ENCODE measurements at regions not wholly inside any gene's neighbourhood (a gene's known extent, or its start where the extent isn't known, plus 50 kb on each side); places are given as distances from the start of the nearest gene placed in this dataset.

DNA sequence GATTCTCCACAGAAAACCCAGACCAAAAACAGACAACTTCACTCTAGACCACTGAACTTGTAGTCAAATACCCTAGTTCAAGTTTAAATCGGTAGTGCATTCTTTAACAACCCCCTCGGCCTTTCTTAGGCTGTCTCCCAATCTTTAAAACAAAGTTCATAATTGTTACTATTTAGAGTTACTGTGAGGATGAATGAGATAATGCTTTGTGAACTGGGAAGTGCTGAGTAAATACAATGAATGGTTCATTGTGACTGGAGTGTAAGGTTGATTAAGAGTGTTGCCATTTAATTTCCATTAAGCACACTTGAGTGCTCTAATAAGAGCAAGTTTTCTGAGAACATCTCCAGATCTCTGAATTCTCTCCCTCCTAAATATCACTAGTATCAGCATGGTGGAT is 228.8 kb upstream of the PIK3R1 start:
- no peaks in the 10 kb centered on the region for H3K79me2 ChIP-seq (ENCODE audit: insufficient read depth, low read length)

DNA sequence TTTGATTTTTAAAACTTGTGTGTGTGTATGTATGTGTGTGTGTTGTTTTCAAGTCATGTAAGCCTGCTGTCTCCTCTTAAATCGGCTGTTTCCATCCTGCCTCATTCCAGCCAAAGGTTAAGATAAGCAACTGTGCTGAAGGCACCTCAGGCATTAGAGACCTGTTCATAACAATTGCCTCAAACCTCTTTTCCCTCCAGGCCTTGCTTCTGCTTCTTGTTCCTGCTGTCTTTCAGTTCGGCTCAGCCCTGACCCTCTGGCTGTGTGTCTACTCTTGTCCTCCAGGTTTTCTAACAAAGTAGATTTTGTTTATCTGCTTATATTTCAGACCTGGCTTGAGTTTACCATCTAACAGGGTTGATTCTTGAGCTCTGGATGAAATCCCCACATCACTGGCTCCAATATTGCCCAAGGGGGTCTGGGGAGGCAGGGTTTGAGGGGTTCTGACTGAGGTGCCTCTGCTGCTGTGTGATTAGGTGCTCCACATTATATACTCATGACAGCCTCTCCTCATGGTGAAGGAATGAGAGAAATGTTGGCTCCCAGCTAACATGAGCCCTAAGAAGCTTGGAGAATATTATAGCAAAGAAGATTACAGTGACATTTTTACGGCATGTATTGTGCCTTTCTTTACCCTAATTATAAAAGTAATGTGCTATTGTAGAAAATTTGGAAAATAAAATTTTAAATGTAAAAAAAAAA is 229.7 kb upstream of the PIK3R1 start:
- TF ChIP-seq EZH2phosphoT487 (conservative IDR thresholded peaks at IDR 0.05; ENCODE audit: low read length), result no peak
- TF ChIP-seq, protein P1, sequence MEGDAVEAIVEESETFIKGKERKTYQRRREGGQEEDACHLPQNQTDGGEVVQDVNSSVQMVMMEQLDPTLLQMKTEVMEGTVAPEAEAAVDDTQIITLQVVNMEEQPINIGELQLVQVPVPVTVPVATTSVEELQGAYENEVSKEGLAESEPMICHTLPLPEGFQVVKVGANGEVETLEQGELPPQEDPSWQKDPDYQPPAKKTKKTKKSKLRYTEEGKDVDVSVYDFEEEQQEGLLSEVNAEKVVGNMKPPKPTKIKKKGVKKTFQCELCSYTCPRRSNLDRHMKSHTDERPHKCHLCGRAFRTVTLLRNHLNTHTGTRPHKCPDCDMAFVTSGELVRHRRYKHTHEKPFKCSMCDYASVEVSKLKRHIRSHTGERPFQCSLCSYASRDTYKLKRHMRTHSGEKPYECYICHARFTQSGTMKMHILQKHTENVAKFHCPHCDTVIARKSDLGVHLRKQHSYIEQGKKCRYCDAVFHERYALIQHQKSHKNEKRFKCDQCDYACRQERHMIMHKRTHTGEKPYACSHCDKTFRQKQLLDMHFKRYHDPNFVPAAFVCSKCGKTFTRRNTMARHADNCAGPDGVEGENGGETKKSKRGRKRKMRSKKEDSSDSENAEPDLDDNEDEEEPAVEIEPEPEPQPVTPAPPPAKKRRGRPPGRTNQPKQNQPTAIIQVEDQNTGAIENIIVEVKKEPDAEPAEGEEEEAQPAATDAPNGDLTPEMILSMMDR (IDR thresholded peaks at IDR 0.05; ENCODE audit: insufficient read depth, low read length, poor library complexity, severe bottlenecking), result no peak
- Histone ChIP-seq H3K27ac (ENCODE audit: low read depth, low read length) (no peak overlapping the region), H3K9ac (ENCODE audit: low read length) (no peak overlapping the region), H3K9me2 (replicated peaks; ENCODE audit: insufficient read depth, low read length) (no peaks in the 10 kb centered on the region), H2AFZ (ENCODE audit: low read depth, low read length, severe bottlenecking) (no peak overlapping the region), H3K79me2 (ENCODE audit: insufficient read depth, low read length) (no peaks in the 10 kb centered on the region), H3K27me3 (ENCODE audit: low read length) (no peaks in the 10 kb centered on the region), H3F3A (ENCODE audit: insufficient read depth) (no peaks in the 10 kb centered on the region), H4K20me1 (ENCODE audit: low read depth, low read length) (no peaks in the 10 kb centered on the region), H3K9me3 (ENCODE audit: insufficient read depth, low read length) (no peaks in the 10 kb centered on the region), H3K36me3 (ENCODE audit: low read length) (no peaks in the 10 kb centered on the region), H3K4me2 (ENCODE audit: low read depth, low read length, poor library complexity, severe bottlenecking) (no peak overlapping the region), H3K4me3 (ENCODE audit: insufficient read depth, low read length, poor library complexity, severe bottlenecking) (no peak overlapping the region)

More for the DNA sequence above, 228.8 kb upstream of the PIK3R1 start:
- Histone ChIP-seq H3K9me2 (replicated peaks; ENCODE audit: insufficient read depth, low read length) (no peaks in the 10 kb centered on the region), H3K4me2 (ENCODE audit: low read depth, low read length, poor library complexity, severe bottlenecking) (no peak overlapping the region), H3F3A (ENCODE audit: insufficient read depth) (no peaks in the 10 kb centered on the region), H3K9ac (ENCODE audit: low read length) (no peak overlapping the region), H3K36me3 (ENCODE audit: low read length) (no peaks in the 10 kb centered on the region), H3K27me3 (ENCODE audit: low read length) (no peaks in the 10 kb centered on the region), H3K27ac (ENCODE audit: low read depth, low read length) (no peak overlapping the region), H2AFZ (ENCODE audit: low read depth, low read length, severe bottlenecking) (no peak overlapping the region), H3K9me3 (ENCODE audit: insufficient read depth, low read length) (no peaks in the 10 kb centered on the region), H4K20me1 (ENCODE audit: low read depth, low read length) (no peaks in the 10 kb centered on the region), H3K4me3 (ENCODE audit: insufficient read depth, low read length, poor library complexity, severe bottlenecking) (no peak overlapping the region)
- no peak for TF ChIP-seq EZH2phosphoT487 (conservative IDR thresholded peaks at IDR 0.05; ENCODE audit: low read length)
- TF ChIP-seq, protein P1 (IDR thresholded peaks at IDR 0.05; ENCODE audit: insufficient read depth, low read length, poor library complexity, severe bottlenecking), result no peak

DNA sequence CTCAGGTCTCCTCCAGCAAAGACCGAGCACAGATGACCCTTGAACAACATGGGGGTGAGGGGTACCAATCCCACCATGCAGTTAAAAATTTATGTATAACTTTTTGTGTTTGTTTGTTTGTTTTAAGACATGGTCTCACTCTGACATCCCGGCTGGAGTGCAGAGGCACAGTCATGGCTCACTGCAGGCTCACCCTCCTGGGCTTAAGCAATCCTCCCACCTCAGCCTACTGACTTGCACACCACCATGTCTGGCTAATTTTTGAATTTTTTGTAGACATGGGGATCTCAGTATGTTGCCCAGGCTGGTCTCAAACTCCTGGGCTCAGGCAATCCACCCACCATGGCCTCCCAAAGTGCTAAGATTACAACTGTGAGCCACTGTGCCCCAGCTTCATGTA is 231.0 kb upstream of the PIK3R1 start:
- TF ChIP-seq EZH2phosphoT487 (conservative IDR thresholded peaks at IDR 0.05; ENCODE audit: low read length), result no peak
- Histone ChIP-seq H3K27me3 (ENCODE audit: low read length) (no peaks in the 10 kb centered on the region), H3K27ac (ENCODE audit: low read depth, low read length) (no peak overlapping the region), H3K4me3 (ENCODE audit: insufficient read depth, low read length, poor library complexity, severe bottlenecking) (no peak overlapping the region), H3K9me2 (replicated peaks; ENCODE audit: insufficient read depth, low read length) (no peaks in the 10 kb centered on the region), H3K9ac (ENCODE audit: low read length) (no peak overlapping the region), H3K36me3 (ENCODE audit: low read length) (no peaks in the 10 kb centered on the region), H3K4me2 (ENCODE audit: low read depth, low read length, poor library complexity, severe bottlenecking) (no peak overlapping the region), H3K9me3 (ENCODE audit: insufficient read depth, low read length) (no peaks in the 10 kb centered on the region), H3K79me2 (ENCODE audit: insufficient read depth, low read length) (no peaks in the 10 kb centered on the region), H4K20me1 (ENCODE audit: low read depth, low read length) (no peaks in the 10 kb centered on the region), H3F3A (ENCODE audit: insufficient read depth) (no peaks in the 10 kb centered on the region), H2AFZ (ENCODE audit: low read depth, low read length, severe bottlenecking) (no peak overlapping the region)
